K562 (cell line): ENCODE measurements at regions not wholly inside any gene's neighbourhood (a gene's known extent, or its start where the extent isn't known, plus 50 kb on each side); places are given as distances from the start of the nearest gene placed in this dataset.

Experiments used
- ATAC-seq: fragments of 200-7000 bp; cut with Tn5 transposase; 3 replicates; pipeline ENCODE4 v1.9.1; 2020; ENCODE audit warnings: moderate library complexity
- BruUV-seq: library from RNA; stranded (reverse); fragments of 400-500 nt; replicated peaks from 2 replicates; lab custom pipeline; 2021; lab: Mats Ljungman, UMichigan
- CTCF ChIA-PET: fragments of 300-600 bp; formaldehyde crosslinking; extraction: SDS; loops from one replicate; lab custom pipeline; 2021; ENCODE audit warnings: low intra/inter-chr PET ratio; lab: Yijun Ruan, JAX
- POLR2A ChIA-PET: fragments of 300-600, 350-650 bp; sonication (Branson Sonifier 250); formaldehyde crosslinking; extraction: SDS; loops from one replicate; lab custom pipeline; 2021; ENCODE audit warnings: antibody characterized with exemption, inconsistent platforms; lab: Yijun Ruan, JAX
- DNase-seq, 4 experiments: peaks; one replicate each; pipeline versions ENCODE4 v3.0.0 to v3.0.0-alpha.2; 2011 to 2018; ENCODE audit warnings: low spot score in 3 of 4, mixed read lengths in 3 of 4; ENCODE audit errors: extremely low read depth in 1 of 4
- FAIRE-seq: peaks from 2 replicates; lab custom pipeline; 2011; peaks lifted over from hg19 to GRCh38; lab: Jason Lieb, UNC
- H2AFZ ChIP-seq: 2 replicates; pipeline ENCODE4 v1.6.0; 2011; ENCODE audit warnings: low read depth, low read length, control low read depth, inconsistent platforms
- H3K27ac ChIP-seq: fragments of 200-600 bp; 3 replicates; pipeline ENCODE4 v1.8.0; 2011; ENCODE audit warnings: low read depth, mild to moderate bottlenecking, control low read depth, inconsistent platforms, low read length, moderate library complexity, mixed read lengths; ENCODE audit errors: extremely low read depth
- H3K27me3 ChIP-seq, 2 experiments: fragments of 300-600 bp in 1 of 2; 2 replicates in 1 of 2; 3 replicates in 1 of 2; pipeline versions ENCODE4 v1.6.0 to v1.8.0; 2011; ENCODE audit warnings: inconsistent platforms in 2 of 2, low read length in 2 of 2, mild to moderate bottlenecking in 1 of 2, mixed read lengths in 1 of 2, moderate library complexity in 1 of 2; ENCODE audit not compliant: control insufficient read depth in 2 of 2, insufficient read depth in 2 of 2
- H3K36me3 ChIP-seq: fragments of 300-600 bp; 3 replicates; pipeline ENCODE4 v1.8.0; 2011; ENCODE audit warnings: mild to moderate bottlenecking, low read length, inconsistent platforms; ENCODE audit not compliant: control insufficient read depth, insufficient read depth
- H3K4me1 ChIP-seq, 2 experiments: fragments of 200-600 bp in 1 of 2; replicated peaks in 1 of 2; 2 replicates in 1 of 2; 3 replicates in 1 of 2; pipeline versions ENCODE4 v1.5.1 to v1.8.0; 2011; ENCODE audit warnings: inconsistent platforms in 2 of 2, low read length in 2 of 2, mild to moderate bottlenecking in 1 of 2, mixed read lengths in 1 of 2, moderate library complexity in 1 of 2; ENCODE audit not compliant: control insufficient read depth in 2 of 2, insufficient read depth in 2 of 2
- H3K4me2 ChIP-seq: 2 replicates; pipeline ENCODE4 v1.6.1; 2011; ENCODE audit warnings: low read length, control low read depth, inconsistent platforms, mixed read lengths; ENCODE audit not compliant: insufficient read depth
- H3K4me3 ChIP-seq: fragments of 200-600 bp; sonication (generic), shearing (Covaris generic); 2 replicates; pipeline ENCODE4 v1.5.1; 2016; ENCODE audit warnings: control low read depth, inconsistent platforms
- H3K79me2 ChIP-seq: fragments of 200-600 bp; 3 replicates; pipeline ENCODE4 v1.8.0; 2011; ENCODE audit warnings: low read length, inconsistent platforms; ENCODE audit not compliant: control insufficient read depth, insufficient read depth
- H3K9ac ChIP-seq, 2 experiments: 2 replicates each; pipeline versions ENCODE4 v1.6.0 to v1.6.1; 2011; ENCODE audit warnings: low read depth in 2 of 2, low read length in 2 of 2, control low read depth in 1 of 2, inconsistent platforms in 1 of 2, mild to moderate bottlenecking in 1 of 2, mixed read lengths in 1 of 2; ENCODE audit not compliant: insufficient read depth in 1 of 2
- H3K9me1 ChIP-seq: one replicate; pipeline ENCODE4 v1.6.0; 2011; ENCODE audit warnings: inconsistent platforms, mild to moderate bottlenecking, low read length, moderate library complexity; ENCODE audit not compliant: control insufficient read depth, insufficient read depth
- H3K9me3 ChIP-seq: replicated peaks from 2 replicates; pipeline ENCODE4 v1.5.1; 2011; ENCODE audit warnings: low read depth, low read length, inconsistent platforms; ENCODE audit not compliant: control insufficient read depth, insufficient read depth
- H4K20me1 ChIP-seq: replicated peaks from 2 replicates; pipeline ENCODE4 v1.6.1; 2011; ENCODE audit warnings: low read length, inconsistent platforms, mixed read lengths; ENCODE audit not compliant: control insufficient read depth, insufficient read depth
- BCL6 ChIP-seq: fragments of 250-450 bp; sonication (Bioruptor Pico); IDR thresholded peaks from 2 replicates; pipeline ENCODE4 v1.4.0; 2020
- BRD9 ChIP-seq: fragments of 450-650 bp; IDR thresholded peaks from 2 replicates; pipeline ENCODE4 v1.6.1; 2018; ENCODE audit warnings: low read depth; ENCODE audit not compliant: partially characterized antibody
- DMBX1 ChIP-seq: fragments of 250-450 bp; sonication (Bioruptor Pico); IDR thresholded peaks from 2 replicates; pipeline ENCODE4 v1.8.0; 2022; ENCODE audit warnings: inconsistent platforms, mild to moderate bottlenecking, moderate library complexity, borderline replicate concordance
- GATAD2B ChIP-seq: fragments of 450-650 bp; IDR thresholded peaks from 2 replicates; pipeline ENCODE4 v1.6.1; 2017; ENCODE audit warnings: mild to moderate bottlenecking, borderline replicate concordance
- HDAC1 ChIP-seq, 2 experiments: fragments of 450-650 bp; IDR thresholded peaks; 2 replicates each; pipeline ENCODE4 v1.6.1; 2016 to 2017; ENCODE audit warnings: inconsistent platforms in 1 of 2, mild to moderate bottlenecking in 1 of 2, moderate library complexity in 1 of 2
- JUNB ChIP-seq: fragments of 450-650 bp; formaldehyde crosslinking; conservative IDR thresholded peaks from 2 replicates; pipeline ENCODE4 v1.4.0; 2020; ENCODE audit warnings: mild to moderate bottlenecking
- KLF6 ChIP-seq: fragments of 250-450 bp; sonication (Bioruptor Pico); IDR thresholded peaks from 2 replicates; pipeline ENCODE4 v1.4.0; 2020; ENCODE audit warnings: mild to moderate bottlenecking, moderate library complexity, borderline replicate concordance
- MLLT1 ChIP-seq, 2 experiments: fragments of 450-650 bp; IDR thresholded peaks; 2 replicates each; pipeline ENCODE4 v1.6.1; 2016
- NFATC3 ChIP-seq: fragments of 450-650 bp; IDR thresholded peaks from 2 replicates; pipeline ENCODE4 v1.6.1; 2017; ENCODE audit warnings: mild to moderate bottlenecking
- NFRKB ChIP-seq: fragments of 450-650 bp; IDR thresholded peaks from 2 replicates; pipeline ENCODE4 v1.6.1; 2016; ENCODE audit warnings: low read depth
- PHF8 ChIP-seq: fragments of 200-600 bp; sonication (generic); IDR thresholded peaks from 2 replicates; pipeline ENCODE4 v1.6.1; 2012; ENCODE audit warnings: mixed run types, mild to moderate bottlenecking, inconsistent platforms, low read length, moderate library complexity, borderline replicate concordance
- POU5F1 ChIP-seq: fragments of 150-350 bp; IDR thresholded peaks from 2 replicates; pipeline ENCODE4 v1.6.1; 2014; ENCODE audit warnings: borderline replicate concordance, low read length, low read depth, mild to moderate bottlenecking; ENCODE audit not compliant: partially characterized antibody
- SMARCB1 ChIP-seq: IDR thresholded peaks from 2 replicates; pipeline ENCODE4 v1.6.1; 2011; ENCODE audit warnings: improper control_type of control experiment, low read depth; ENCODE audit not compliant: insufficient read length
- SMARCC2 ChIP-seq: fragments of 450-650 bp; IDR thresholded peaks from 2 replicates; pipeline ENCODE4 v1.6.1; 2017; ENCODE audit warnings: antibody characterized with exemption, moderate library complexity, mild to moderate bottlenecking, low read depth
- SP1 ChIP-seq: sonication (generic); formaldehyde crosslinking; IDR thresholded peaks from 2 replicates; pipeline ENCODE4 v1.8.1; 2022; ENCODE audit warnings: mild to moderate bottlenecking, missing genetic modification reagents
- SRSF9 ChIP-seq: fragments of 200-400 bp; formaldehyde crosslinking; IDR thresholded peaks from 2 replicates; pipeline ENCODE4 v1.6.1; 2017; ENCODE audit warnings: low read depth, low read length, borderline replicate concordance
- STAT5A ChIP-seq: IDR thresholded peaks from 2 replicates; pipeline ENCODE4 v1.6.1; 2012; ENCODE audit warnings: low read length, inconsistent platforms, borderline replicate concordance
- TARDBP ChIP-seq: fragments of 450-650 bp; IDR thresholded peaks from 2 replicates; pipeline ENCODE4 v1.6.1; 2016
- ZNF395 ChIP-seq: fragments of 200-800 bp; sonication (Bioruptor generic); IDR thresholded peaks from 2 replicates; pipeline ENCODE4 v1.6.1; 2017; ENCODE audit warnings: missing genetic modification characterization, missing compliant biosample characterization
- WGBS: fragments of 100-300 bp; shearing (Covaris generic); methylation state at CpG from one replicate; pipeline ENCODE4 v1.1.6; 2016; ENCODE audit warnings: low coverage, mixed read lengths; ENCODE audit not compliant: insufficient coverage; ENCODE audit errors: missing lambda C conversion rate; 5-methylcytosine and 5-hydroxymethylcytosine counted together
- in situ Hi-C: fragments of 300-500 bp; cut with MboI; formaldehyde crosslinking; loops from 4 replicates; pipeline ENCODE4 v1.15.0; 2018; ENCODE audit warnings: inconsistent platforms, mixed read lengths
- intact Hi-C: fragments of 100-400 bp; cut with micrococcal nuclease; formaldehyde crosslinking; loops from 2 replicates; pipeline ENCODE4 v1.14.2; 2022

- TF ChIP-seq KLF6: no peak
- no peak for TF ChIP-seq POU5F1
- TF ChIP-seq BRD9: peak; percentile 43
- no peak; the same call in 1 of the 2 replicates for TF ChIP-seq GATAD2B
- TF ChIP-seq STAT5A: peak; percentile 81
- TF ChIP-seq SRSF9: no peak
- peak; percentile 72 for TF ChIP-seq SMARCC2
- TF ChIP-seq SP1 (CRISPR knock-in tag): peak; percentile 15; the same call in 1 of the 2 replicates
These were observed 62.0 kb upstream of the NAMPT start (continued) for GRCh38 chr7:106346678-106347217.

GRCh38 chr7:106346167-106346677 lies 61.4 kb upstream of the NAMPT start:
- Histone ChIP-seq H2AFZ (peak overlapping the region; percentile 59), H3K4me1 (peaks cover 0 to 26% of the 10 kb centered on the region in 2 experiments; a peak in 3 of 5 replicates), H3K9me1 (no peaks in the 10 kb centered on the region), H3K27ac (peak overlapping the region; percentile 64), H3K4me2 (peak overlapping the region; percentile 20; the same call in 1 of the 2 replicates), H3K79me2 (no peaks in the 10 kb centered on the region), H4K20me1 (no peaks in the 10 kb centered on the region), H3K27me3 (no peaks in the 10 kb centered on the region), H3K36me3 (no peaks in the 10 kb centered on the region), H3K9ac (peak overlapping the region in 1 of 2 experiments; percentile 22; a peak in 1 of 4 replicates), H3K4me3 (no peak overlapping the region), H3K9me3 (peaks cover 15% of the 10 kb centered on the region; the same call in 1 of the 2 replicates)
- ATAC-seq: no peak
- intact Hi-C loops (loop anchor here (5.0 kb wide), 1 partner anchor 59 kb away; no protein-coding TSS in a partner anchor), in situ Hi-C loops (no loop called here)
- no peak for DNase-seq
- FAIRE-seq: no peak
- 17% methylated on average over 2 of the region's 2 CpGs for WGBS
- no TSS peak for BruUV-seq
- POLR2A ChIA-PET: interaction anchor here (1.0 to 1.6 kb wide), 3 partner anchors 12 to 16 kb away, joined by 3 to 4 read pairs (median 3); no protein-coding TSS in a partner anchor
- CTCF ChIA-PET: no interaction called here
- TF ChIP-seq KLF6 (0 out of 2 replicates have a peak, but pooled peaks have one; percentile 15), TARDBP (0 out of 2 replicates have a peak, but pooled peaks have one; percentile 13), HDAC1 (IDR thresholded peaks at IDR 0.05) (peak in 1 of 2 experiments; percentile 16; a peak in 1 of 4 replicates), NFATC3 (no peak), SRSF9 (no peak), SMARCB1 (no peak), DMBX1 (CRISPR knock-in tag) (0 out of 2 replicates have a peak, but pooled peaks have one; percentile 11), JUNB (CRISPR knock-in tag) (no peak), NFRKB (peak; percentile 80), MLLT1 (IDR thresholded peaks at IDR 0.05) (peak in 1 of 2 experiments; percentile 82; a peak in 1 of 4 replicates), ZNF395 (CRISPR knock-in tag) (peak; percentile 18; the same call in 1 of the 2 replicates), BCL6 (CRISPR knock-in tag) (no peak), PHF8 (no peak)
